Renal cortex interstitium (tissue), 11 donors: ENCODE measurements at regions not wholly inside any gene's neighbourhood (a gene's known extent, or its start where the extent isn't known, plus 50 kb on each side); places are given as distances from the start of the nearest gene placed in this dataset.

Experiments
- DNase-seq, 11 donors: peaks; one replicate each; pipeline ENCODE4 v3.0.0-alpha.2; 2013; ENCODE audit warnings: low read depth in 9 of 11, low spot score in 4 of 11; ENCODE audit errors: extremely low read depth in 1 of 11

GRCh38 chr22:47645450-47645914 lies 883.0 kb downstream of the TBC1D22A start:
- DNase-seq, result no peak

- no peak for DNase-seq
Measured at GRCh38 chr22:47634347-47634746, 871.9 kb downstream of the TBC1D22A start.

- DNase-seq, result no peak
Measured at GRCh38 chr22:47633111-47633510, 870.7 kb downstream of the TBC1D22A start.

- DNase-seq, result no peak
Measured at GRCh38 chr22:47632701-47633100, 870.3 kb downstream of the TBC1D22A start.

GRCh38 chr22:47631571-47632102 lies 869.2 kb downstream of the TBC1D22A start:
- no peak for DNase-seq

GRCh38 chr22:47630741-47631534 lies 868.5 kb downstream of the TBC1D22A start:
- no peak for DNase-seq

- no peak for DNase-seq
Measured at GRCh38 chr22:47629791-47630655, 867.6 kb downstream of the TBC1D22A start.

- peak in 1 of 11 donors; percentile 32 for DNase-seq
Measured at GRCh38 chr22:47629273-47629711, 866.8 kb downstream of the TBC1D22A start.

GRCh38 chr22:47628477-47629272 lies 866.2 kb downstream of the TBC1D22A start:
- DNase-seq, result no peak

- no peak for DNase-seq
Measured at GRCh38 chr22:47627556-47628253, 865.3 kb downstream of the TBC1D22A start.

GRCh38 chr22:47626428-47627390 lies 864.3 kb downstream of the TBC1D22A start:
- DNase-seq, result no peak

GRCh38 chr22:47625531-47626427 lies 863.3 kb downstream of the TBC1D22A start:
- DNase-seq, result no peak

GRCh38 chr22:47625013-47625385 lies 862.5 kb downstream of the TBC1D22A start:
- DNase-seq, result no peak

GRCh38 chr22:47624252-47625012 lies 862.0 kb downstream of the TBC1D22A start:
- no peak for DNase-seq

- DNase-seq, result no peak
Measured at GRCh38 chr22:47623763-47624148, 861.3 kb downstream of the TBC1D22A start.
